GM19438 (cell line): ENCODE measurements at regions not wholly inside any gene's neighbourhood (a gene's known extent, or its start where the extent isn't known, plus 50 kb on each side); places are given as distances from the start of the nearest gene placed in this dataset.

Experiments used
- ATAC-seq: cut with Tn5 transposase; IDR thresholded peaks from one replicate; pipeline ENCODE4 v1.9.1; 2021; ENCODE audit warnings: low read depth; ENCODE audit not compliant: unreplicated experiment

DNA sequence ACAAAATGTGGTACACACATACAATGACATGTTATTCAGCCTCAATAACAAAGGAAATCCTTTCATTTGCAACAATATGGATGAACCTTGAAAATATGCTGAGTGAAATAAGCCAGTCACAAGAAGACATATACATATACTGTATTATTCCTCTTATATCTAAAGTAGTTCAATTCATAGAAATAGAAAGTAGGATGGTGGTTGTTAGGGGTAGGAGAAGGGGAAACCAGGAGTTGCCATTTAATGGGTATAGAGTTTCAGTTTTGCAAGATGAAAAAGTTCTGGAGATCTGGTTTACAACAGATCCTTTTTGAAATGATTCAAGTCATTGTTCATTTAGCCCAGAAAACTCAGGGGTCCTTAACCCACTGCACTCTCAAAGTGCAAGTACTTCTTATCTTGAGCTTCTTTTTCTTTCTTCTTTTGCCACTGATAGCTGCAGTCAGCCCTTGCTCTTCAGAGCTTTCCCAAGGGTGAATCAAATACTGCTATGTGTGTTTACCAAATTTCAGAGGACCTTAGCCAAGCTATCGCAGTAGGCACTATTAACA lies 208.0 kb upstream of the EOMES start:
- no peak for ATAC-seq

GRCh38 chr3:27935492-27935891 lies 213.4 kb upstream of the EOMES start:
- no peak for ATAC-seq

- ATAC-seq, result no peak
Measured at GRCh38 chr3:27939521-27939920, 217.4 kb upstream of the EOMES start.

GRCh38 chr3:27939940-27940339 lies 217.8 kb upstream of the EOMES start:
- no peak for ATAC-seq

DNA sequence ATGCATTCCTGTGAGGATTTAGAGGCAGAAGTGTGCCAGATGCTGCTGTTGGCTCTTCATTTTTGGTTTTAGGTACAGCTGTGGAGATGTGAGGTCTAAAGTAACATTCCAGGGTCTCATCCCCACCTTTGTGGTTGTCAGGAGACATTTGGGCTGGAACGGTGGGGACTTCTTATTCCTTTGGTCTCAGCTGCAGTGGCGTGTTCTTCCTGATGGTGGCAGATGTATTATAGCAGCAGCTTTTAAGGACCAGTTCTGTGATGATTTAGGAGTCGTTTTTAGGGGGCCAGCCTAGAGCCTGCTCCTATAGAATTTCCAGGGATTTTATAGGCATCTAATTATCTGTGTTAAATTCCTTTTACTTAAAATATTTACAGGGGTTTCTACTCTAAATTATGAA lies 221.0 kb upstream of the EOMES start:
- ATAC-seq, result no peak

GRCh38 chr3:27945229-27945628 lies 223.1 kb upstream of the EOMES start:
- ATAC-seq, result no peak

- ATAC-seq, result no peak
Measured at GRCh38 chr3:27960133-27960532, 238.0 kb upstream of the EOMES start.

GRCh38 chr3:27963519-27963918 lies 241.4 kb upstream of the EOMES start:
- ATAC-seq, result no peak

- ATAC-seq, result no peak
Measured at GRCh38 chr3:27971600-27971999, 249.5 kb upstream of the EOMES start.

DNA sequence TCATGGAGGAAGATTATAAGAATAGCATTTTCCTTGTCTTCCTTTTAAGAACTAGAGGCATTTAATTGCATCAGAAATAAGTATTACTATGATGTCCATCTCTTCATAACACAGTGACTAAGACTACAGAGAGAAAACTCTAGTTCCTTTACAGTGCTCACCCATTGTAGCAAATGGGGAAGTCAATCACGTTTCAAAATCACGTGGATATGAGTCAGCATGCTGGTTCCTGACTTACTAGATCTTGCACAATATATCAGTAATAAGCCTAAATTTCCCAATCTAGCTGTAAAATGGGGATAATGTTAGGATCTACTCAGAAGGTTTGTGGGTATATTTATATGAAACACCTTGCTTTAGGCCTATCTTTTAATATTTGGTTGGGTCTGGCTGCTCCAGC lies 254.8 kb upstream of the EOMES start:
- no peak for ATAC-seq

- no peak for ATAC-seq
Measured at GRCh38 chr3:27978440-27978839, 256.3 kb upstream of the EOMES start.

DNA sequence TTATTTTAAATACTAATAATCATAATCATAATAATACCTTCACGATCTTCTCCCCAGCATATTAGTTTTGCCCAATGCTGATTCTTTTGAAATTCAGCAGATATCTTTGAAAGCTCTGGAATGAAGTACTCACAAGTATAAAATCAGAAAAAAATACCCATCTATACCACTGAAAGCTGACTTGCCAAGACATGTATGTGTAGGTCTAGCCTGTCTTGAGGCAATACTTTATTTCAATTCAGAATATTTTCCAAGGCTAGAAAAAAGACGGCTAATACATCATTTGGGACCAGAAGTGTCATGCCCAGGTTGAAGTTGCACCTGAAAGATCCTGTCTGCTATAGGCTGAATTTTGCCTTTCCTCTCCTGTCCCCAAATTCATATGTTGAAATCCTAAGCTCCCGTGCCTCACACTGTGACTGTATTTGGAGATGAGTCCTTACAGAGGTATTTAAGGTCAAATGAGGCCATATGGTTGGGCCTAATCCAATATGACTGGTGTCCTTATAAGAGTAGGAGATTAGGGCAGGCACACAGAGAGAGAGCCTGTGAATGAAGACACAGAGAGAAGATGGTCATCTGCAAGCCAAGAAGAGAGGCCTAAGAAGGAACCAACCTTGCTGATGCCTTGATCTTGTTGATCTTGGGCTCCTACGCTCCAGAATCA lies 255.9 kb upstream of the CMC1 start:
- ATAC-seq, result no peak

GRCh38 chr3:27986234-27986879 lies 255.1 kb upstream of the CMC1 start:
- no peak for ATAC-seq

DNA sequence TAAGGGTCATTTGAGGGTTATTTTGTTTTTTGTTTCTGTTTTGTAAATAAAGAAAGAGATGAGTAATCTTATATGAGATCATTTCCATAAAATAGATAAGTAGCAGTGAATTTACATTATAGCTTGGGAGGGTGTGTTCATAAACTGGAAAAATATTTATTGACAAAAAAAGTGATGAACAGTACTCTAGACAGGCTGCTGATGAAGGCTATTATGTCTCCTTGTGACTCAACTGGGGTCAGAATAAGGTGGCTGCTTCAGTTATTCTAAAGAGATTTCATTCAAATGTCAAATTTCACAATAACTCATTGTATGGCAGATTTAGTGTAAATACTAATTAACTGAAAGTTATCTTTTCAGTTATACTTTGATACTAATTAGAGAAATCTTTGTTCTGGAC lies 251.1 kb upstream of the CMC1 start:
- ATAC-seq, result no peak

GRCh38 chr3:27990837-27991236 lies 250.6 kb upstream of the CMC1 start:
- ATAC-seq, result no peak

GRCh38 chr3:27993051-27993450 lies 248.4 kb upstream of the CMC1 start:
- ATAC-seq, result no peak

GRCh38 chr3:28000608-28001007 lies 240.8 kb upstream of the CMC1 start:
- ATAC-seq, result no peak

GRCh38 chr3:28008235-28008634 lies 233.2 kb upstream of the CMC1 start:
- no peak for ATAC-seq

DNA sequence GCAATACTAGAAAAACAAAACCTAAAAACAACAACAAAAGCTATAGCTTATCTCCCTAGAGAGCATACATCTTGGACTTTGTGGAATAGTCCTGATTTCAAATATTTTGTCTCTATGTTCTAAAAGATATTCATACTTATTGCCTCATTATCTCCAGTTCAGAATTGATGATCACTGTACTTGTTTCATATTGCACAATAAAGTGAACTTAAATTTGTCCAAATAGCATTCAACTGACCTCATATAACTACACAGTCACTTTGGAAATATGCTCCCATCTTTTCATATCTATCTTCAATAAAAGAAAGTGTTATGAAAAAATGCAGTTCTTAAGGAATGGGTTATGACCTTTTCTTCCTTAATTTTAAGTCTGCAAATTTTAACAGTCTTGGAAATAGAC lies 228.6 kb upstream of the CMC1 start:
- ATAC-seq, result no peak

DNA sequence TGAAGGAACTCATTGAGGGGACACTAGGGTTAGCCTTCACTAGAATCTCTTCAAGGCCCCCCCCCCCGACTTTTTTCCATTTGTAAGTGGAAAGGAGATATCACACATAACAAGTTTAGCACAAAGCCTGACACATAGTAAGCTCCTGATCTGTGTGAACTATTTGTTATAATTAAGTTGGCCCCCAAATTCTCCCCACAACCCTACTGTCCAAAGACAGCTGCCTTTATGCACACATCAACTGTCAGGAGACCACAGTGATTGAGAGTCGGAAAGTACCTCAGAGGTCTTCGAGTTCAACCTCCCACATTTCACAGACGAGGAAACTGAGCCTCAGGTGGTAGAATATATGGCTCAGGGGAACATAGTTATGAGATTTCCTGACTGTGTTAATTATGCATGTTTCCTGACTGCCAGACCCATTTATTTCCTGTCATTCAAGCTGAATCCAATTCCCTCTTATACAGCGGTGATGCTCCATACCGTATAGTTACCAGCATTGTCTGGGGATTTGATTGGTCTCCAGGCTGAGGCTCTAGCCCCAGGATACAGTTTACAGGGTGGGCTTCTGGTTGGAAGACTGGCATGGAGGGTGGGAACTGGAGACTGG lies 227.4 kb upstream of the CMC1 start:
- ATAC-seq, result no peak

DNA sequence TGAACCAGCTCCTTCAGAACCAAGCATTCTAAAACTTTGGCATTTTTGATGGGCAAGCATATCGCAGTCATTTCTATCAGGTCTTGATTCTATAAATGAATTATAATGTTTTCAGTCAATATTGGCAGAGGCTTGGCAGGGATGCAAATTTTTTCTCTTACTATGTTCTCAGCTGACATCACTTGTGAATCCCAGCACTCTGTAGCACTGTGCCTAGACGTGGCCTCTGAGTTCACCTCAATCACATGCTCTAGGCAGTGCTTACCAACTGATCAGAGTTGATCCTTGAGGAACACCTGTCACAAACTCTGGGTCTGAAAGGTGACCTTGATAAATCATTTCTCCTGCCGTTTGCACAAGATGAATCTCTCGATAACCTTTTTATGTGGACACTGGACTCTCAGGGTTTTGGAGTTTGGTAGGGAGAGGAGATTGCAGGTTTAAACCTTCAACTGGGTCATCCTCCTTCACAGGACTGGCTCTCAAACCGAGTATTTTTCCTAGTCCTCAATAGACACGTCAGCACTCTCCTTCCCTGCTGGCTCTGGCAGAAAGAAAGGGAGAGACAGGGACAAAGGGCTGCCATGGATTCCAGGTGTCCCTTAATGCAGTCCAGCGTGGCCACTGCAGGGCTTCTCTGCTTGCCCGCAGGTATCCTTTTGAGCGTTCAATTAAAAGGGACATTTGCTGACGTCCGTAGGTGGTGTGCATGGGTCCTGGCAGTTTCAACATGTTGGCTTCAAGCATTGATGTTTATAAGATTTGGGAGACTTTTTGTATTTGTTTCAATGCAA lies 222.3 kb upstream of the CMC1 start:
- ATAC-seq, result no peak
